ENCODE measurements at regions not wholly inside any gene's neighbourhood (a gene's known extent, or its start where the extent isn't known, plus 50 kb on each side); places are given as distances from the start of the nearest gene placed in this dataset.
"Not testable (repeated sequence)": the region's sequence is repeated elsewhere in the genome, so short reads cannot be mapped to it uniquely, and the experiment has no call there.

DNA sequence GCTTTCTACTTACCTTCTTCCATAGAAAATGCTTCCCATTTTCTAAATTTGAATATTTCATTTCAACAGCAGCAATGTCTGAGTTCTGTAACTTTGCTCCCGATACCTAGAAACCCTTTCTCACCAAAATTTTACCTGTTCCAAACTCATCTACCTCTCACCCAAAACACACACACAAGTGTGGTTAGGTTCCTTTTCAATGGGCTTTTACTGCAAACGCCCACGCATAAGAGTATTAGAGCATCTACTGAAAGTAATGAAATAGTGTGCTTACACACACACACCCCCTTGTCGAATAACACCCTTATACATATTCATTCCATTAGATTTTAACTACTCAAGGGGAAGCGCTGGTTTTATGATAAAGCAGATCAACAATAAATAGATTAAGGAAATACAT, 610.3 kb upstream of the AADAT start:
- no peak for DNase-seq (ENCODE audit: low read depth in 2 of 2)

DNA sequence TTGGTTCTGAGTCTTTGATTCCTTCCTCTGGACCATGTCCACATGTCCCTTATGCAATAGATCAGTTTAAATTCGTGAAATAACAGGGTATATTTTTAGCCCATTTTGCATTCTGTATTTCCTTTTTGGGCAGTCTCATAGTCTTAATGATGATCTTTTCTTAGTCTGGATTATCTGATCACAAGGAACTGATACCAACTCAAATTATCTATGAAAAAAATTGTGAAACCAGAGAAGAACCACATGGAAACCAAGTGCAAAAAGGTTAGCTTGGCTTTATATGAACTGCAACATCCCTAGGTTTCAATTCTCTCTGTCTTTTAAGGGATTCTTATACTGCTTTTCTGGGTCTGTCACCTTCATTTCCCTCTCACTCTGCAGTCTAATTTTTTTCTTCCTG, 608.6 kb upstream of the AADAT start:
- DNase-seq (ENCODE audit: low read depth in 2 of 2), result no peak

DNA sequence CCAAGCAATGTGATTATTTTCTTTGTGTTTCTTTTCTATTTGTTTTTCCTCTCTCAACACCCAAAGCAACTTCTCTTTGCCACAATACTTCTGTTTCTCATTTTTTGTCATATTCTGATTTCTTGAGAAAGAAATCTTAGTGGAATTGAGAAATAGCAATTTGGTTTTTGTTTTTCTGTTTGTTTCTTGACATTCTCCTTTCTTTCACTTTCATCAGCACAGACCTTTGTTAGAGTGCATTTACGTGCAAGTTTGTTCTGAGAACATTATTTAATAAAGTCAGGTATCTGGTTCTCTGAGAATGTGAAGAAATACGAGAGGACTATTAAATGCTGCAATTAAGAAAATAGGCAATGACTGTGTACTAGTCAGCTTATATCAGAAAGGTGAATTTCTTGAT, 608.1 kb upstream of the AADAT start:
- no peak for DNase-seq (ENCODE audit: low read depth in 2 of 2)

DNA sequence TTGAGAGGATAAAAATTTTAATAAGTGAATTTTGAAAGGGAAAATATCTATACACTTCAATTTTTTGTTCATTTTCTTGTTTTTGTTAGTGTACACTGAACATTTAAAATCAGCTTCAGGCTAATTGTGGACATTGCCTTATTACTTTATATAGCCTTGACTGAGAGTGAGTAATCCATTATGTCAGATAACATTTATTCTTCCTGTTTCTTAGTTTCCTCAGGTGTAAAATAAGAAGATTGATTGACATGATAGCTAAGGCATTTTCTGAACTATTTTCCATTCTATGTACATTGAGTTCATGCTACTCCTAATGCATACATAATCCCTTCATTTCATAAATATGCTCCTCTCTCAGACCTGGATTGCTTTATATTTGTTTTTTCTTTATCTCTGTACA, 607.3 kb upstream of the AADAT start:
- no peak for DNase-seq (ENCODE audit: low read depth in 2 of 2)

DNA sequence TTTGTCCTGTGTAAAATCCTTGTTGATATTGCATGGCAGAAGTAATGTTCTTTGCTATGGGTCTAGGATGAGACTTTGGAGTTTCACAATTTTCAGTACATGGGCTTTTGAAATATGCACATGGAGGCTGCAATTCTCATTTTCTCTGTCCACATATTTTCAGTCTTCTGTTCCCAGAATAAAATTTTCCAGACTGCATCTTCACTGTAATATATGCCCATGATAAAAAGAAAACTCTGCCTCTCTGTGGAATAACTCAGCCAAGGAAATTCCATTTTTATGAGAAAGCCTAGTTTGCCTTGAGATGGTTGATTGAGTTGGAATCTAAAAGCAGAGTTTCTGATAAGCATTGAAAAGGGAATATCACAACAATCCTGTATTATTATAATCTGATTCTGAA, 601.4 kb upstream of the AADAT start:
- no peak for DNase-seq (ENCODE audit: low read depth in 2 of 2)

DNA sequence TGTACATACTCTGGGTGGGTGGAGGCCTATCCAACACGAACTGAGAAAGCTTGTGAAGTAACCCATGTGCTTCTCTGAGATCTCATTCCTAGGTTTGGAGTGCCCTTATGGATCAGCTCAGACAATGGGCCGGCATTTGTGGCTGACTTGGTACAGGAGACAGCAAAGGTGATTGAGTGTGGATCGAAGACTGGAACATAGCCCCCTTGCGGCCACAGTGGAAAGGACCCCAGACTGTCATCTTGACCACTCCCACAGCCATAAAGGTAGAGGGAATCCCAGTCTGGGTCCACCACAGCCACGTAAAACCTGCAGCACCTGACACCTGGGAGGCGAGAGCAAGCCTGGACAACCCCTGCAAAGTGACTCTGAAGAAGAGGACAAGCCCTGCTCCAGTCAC, 598.0 kb upstream of the AADAT start:
- no peak for DNase-seq (ENCODE audit: low read depth in 2 of 2)

DNA sequence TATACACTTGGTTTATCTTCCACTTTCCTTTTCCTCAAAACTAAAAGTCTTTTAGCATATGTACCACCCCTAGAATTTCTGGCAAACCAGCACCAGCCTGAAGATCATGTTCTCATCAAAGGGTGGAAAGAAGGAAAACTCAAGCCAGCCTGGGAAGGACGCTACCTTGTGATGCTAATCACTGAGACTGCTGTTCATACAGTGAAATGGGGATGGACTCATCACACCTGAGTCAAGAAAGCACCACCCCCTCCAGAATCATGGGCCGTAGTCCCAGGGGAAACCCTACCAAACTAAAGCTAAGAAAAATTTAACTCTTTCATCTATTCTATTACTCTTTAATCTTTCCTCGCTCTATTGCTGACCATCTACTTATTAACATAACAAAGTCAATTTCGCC, 595.9 kb upstream of the AADAT start:
- not testable (repeated sequence) for DNase-seq (ENCODE audit: low read depth in 2 of 2)

DNA sequence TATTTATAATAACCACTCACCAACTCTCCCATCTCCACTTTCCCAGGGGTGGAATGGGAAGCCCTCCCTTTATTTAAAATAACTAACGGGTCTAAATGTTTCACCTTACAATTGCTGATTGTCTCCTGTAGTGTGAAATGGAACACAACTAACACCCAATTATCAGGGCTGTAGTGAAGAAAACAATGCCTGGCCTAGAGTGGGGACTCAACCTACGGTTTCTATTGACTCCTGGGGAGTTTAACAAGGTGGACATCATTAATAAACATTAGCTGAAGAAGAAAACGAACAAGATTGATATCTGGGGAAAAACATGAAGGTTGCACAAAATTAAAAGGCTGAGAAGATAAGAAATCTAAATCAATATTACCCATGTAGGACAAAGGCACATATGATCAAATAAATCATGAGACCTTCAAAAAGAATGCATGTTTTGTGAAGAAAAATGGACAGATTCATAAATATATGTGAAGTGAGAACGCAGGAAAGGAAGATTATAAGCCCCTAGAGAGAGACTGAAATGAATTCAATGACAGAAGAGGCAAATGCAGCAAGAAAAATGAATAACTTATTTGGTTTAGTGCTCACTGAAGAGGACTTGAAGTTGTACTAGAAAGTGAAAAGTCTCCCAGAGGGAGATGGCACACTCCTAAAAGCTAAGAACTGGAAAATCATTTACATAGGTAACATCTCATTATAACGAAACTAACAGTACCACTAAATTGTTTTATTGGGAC, 593.0 kb upstream of the AADAT start:
- DNase-seq (ENCODE audit: low read depth in 2 of 2), result no peak

DNA sequence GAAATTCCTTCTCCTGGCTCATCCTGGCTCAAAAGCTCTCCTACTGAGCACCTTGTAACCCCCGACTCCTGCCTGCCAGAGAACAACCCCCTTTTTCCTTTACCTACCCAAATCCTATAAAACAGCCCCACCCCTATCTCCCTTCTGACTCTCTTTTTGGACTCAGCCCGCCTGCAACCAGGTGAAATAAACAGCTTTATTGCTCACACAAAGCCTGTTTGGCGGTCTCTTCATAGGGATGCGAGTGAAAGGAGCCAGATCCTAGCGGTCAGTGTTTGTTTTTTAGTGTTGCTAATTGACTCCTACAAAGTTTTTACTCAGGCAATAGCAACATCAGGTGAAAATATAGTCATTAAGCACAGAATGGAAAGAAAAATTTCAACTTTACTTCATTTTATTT, 592.3 kb upstream of the AADAT start:
- not testable (repeated sequence) for DNase-seq (ENCODE audit: low read depth in 2 of 2)

DNA sequence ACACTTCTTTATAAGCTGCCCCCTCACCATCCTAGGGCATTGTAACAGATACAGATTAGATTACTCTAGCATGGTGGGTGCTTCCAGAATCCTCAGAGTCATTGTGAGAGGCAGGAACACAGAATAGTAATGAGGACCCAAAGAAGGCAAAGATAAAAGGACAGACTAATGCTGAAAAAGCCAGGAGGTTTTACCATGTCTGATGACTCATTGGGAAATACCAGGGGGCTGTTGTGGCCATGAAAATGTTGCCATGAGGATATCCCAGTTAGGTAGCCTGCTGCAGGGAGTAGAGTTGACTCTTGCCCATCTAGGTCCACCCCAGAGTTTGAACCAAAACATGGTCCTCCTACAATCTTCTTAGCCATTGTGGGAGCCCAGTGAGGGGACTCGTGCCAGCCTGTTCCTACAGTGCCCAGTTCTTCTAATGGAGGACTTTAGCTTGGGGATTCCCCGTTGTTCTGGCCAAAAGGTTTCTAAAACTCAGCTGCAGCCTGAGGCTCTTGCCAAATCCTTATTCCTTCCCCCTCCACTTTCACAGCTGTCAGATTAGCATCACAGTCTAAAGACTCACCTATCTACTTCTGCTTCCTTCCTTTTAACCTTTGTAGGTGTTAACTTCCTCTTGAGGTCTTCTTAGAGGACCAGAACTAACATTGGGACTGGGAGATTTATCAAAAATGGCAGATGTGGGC, 586.0 kb upstream of the AADAT start:
- DNase-seq (ENCODE audit: low read depth in 2 of 2), result no peak

DNA sequence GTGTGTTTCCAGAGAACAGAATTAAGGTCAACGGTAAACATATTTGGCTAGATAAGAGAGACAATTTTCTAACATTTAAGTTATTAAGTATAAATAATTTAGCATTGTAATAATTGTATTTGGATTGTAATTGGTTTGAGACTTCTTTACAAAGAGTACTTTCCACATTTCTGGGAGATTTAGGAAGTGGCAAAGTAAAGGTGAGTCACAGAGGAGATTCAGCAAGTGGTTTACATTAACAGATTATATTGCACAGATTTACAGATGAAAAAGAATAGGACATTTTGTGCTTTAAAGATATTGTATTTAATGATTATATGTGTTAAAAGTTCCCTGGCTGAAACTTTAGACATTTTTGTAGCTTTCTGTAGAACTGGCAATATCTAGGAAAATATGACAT, 584.4 kb upstream of the AADAT start:
- no peak for DNase-seq (ENCODE audit: low read depth in 2 of 2)

DNA sequence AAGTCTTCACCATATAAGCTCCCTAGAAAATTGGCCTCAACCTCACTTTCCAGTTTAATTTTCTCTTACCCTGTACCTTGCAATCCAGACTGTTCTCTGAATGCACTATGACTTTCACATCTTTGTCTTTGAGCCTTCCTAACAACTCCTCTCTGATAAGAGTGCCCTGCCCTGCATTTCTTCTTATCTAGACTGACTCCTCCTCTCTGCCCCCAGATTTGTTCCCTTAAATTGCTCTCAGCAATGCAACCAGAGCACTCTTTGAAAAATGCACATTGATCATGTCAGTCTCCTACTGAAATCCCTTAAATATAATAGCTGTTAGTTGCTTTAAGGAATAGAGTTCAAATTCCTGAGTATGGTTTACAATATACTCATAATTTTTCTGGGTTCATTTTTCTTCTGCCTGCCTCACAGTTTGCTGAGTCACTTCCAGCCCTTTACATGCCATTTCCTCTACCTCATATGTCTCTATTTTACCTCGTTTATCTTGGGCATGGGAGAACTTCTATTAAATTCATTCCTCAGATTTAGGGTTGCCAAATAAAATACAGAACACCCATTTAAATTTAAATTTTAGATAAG, 582.7 kb upstream of the AADAT start:
- no peak for DNase-seq (ENCODE audit: low read depth in 2 of 2)

DNA sequence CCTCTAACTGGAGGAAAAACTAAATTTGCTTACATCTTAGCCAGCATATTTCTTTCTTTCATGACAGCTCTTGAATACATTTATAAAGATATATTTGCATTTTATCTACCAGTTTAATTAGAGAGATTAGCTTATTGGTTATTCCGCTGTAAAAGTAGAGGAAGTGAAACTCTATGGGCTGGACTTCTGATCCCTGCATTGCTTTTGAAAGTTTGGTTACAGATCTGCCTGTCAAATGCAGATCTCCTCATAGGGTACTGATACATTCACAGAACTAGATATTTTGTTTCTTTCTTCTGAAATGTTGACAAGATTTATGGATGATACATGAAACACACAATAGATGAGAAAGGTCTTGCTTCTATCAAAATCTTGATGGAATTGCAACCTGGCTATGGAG, 581.4 kb upstream of the AADAT start:
- DNase-seq (ENCODE audit: low read depth in 2 of 2), result no peak

DNA sequence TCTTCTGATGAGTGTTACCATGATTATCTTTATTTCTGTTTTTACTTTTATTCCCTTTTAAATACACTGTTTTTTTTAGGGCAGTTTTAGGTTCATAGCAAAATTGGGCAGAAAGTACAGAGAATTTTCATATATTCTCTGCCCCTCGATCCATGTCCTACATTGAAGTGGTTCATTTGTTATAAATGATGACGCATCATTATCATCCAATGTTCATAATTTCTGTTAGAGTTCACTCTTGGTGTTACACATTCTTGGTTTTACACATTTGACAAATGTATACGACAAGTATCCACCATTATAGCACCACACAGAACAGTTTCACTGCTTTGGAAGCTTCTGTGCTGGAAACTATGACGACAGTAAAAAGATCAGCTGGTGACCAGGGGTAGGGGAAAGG, 578.1 kb upstream of the AADAT start:
- no peak for DNase-seq (ENCODE audit: low read depth in 2 of 2)

DNA sequence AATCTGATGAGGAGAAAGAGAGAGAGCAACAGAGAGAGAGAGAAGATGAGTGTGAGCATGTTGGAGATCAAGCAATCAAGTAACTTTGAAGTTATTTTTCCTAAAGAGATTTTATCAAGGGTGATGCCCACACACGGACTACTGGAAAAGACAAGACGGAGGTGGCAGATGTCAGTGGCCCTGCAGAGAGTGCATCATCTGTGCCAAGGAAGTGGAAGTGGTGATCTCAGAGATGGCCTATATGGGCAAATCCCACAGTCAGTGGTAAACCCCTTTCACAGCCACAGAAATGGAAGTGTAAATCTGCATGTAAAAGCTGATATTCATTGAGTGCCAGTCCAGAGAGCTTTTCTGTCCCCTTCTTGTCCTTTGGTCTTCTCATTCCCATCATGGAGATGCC, 577.2 kb upstream of the AADAT start:
- no peak for DNase-seq (ENCODE audit: low read depth in 2 of 2)

DNA sequence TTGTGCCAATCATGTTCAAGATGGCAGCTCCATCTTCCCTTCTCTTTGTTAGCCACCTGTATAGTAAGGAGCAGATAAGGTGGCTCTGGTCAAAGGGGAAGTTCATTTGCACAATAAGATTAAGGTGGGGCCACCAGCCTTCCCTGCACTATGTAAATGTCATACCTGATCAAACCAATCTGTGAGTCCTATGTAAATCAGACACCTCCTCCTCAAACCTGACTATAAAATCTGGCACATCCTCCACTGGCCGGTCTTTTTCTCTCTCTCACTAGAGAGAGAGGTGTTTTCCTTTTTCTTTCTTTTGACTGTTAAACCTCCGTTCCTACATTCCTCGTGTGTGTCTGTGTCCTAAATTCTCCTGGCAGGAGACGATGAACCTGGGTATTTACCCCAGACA, 572.5 kb upstream of the AADAT start:
- no peak for DNase-seq (ENCODE audit: low read depth in 2 of 2)

DNA sequence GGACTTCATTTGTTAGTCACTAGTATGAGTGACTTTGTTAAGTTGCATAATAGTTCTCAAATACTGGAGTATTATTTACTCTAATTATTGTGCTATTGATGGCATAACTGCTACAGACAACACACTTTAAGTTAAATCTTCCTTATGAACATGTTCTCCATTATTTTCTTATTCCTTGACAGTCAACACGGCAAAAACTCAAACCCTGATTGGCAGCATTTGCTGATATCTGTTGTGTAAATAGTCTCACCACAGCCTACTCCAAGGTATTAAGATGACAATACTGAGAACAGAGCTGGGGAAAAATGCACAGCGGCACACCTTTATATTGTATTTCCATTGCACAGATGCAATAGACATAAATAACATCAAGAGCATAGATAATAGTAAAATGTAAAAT, 568.0 kb upstream of the AADAT start:
- no peak for DNase-seq (ENCODE audit: low read depth in 2 of 2)

DNA sequence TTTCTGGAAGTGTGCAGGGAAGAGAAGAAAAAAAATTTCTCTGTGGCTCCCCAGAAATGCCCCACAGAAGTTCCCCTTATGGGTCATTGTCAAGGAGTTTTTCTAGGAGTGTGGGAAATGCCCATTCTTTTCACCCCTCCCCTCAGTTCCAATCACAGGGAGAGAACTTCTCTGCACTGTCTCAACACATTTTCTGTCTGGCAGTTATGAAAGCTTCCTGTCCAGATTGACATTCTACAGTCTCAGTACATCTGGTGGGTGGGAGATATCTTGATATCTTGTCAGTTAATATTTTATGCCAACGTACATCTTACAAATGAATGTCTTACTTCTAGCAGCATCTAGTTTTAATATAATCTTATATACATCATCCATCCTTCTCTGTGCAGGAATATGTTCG, 566.8 kb upstream of the AADAT start:
- no peak for DNase-seq (ENCODE audit: low read depth in 2 of 2)

DNA sequence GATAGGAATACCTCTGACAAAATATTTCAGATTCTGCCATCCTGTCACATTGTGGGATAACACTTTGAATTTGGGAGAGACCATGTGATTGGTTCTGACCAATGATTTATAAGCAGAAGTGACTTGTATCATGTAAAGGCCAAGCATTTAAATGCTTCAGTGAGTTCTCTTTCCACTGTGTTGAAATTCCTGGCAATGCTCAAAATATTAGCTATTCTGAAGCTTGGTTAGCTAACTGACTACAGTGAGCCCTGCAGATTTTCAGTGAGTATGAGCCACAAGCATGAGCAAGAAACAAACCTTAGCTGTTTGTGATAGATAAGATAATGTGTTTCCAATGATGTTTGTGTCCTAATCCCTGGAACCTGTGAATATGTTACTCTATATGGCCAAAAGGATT, 562.8 kb upstream of the AADAT start:
- DNase-seq (ENCODE audit: low read depth in 2 of 2), result no peak

DNA sequence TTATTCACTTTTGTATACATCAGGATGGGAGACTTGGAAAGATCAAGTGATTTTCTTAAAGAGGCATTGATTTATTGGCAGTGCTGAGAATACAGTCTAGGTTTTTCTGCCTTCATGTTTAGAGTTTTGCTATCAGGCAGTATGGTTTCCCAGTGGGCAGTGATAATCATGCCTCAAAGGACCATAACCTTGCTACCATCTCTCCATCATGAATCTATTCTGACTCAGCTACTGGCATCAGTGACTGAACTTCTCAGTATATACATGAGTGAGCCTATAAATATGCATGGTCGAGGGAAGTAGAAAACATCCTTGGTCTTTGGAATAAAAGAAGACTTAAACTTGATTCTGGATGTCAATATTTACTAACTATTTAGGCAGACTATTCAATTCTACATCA, 562.0 kb upstream of the AADAT start:
- no peak for DNase-seq (ENCODE audit: low read depth in 2 of 2)

DNA sequence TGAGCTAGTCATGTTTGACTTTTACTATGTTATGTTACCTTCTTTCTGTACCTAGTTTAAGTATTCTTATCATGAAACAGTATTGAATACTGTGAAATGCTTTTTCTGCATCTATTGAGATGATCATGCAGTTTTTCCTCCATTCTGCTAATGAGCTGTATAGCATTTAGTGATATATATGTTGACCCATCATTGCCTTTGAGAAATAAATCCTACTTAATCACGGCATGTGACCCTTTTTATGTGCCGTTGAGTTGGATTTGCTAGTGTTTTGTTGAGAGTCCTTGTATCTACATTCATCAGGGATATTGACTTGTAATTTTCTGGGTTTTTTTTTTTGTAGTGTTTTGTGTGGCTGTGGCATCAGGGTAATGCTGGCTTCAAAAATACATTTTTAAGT, 537.7 kb upstream of the AADAT start:
- DNase-seq (ENCODE audit: low read depth in 2 of 2), result no peak

DNA sequence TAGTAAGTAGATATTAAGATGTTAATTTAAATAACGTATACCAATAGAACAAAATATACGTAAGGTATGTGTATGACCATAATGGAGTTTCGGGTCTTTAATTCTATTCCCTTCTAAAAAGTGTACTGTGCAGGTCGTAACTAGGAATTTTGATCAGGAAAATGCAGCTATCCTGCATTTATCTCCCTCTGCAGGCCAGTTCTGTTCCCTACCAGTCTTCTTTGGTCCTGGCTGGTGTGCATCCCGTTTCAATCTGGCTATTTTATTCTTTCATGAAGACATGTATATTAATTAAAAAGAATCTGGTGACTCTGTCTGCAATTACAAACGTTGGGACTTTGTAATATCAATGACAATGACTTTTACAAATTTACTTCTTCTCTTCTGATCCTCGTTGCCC, 534.1 kb upstream of the AADAT start:
- no peak for DNase-seq (ENCODE audit: low read depth in 2 of 2)

DNA sequence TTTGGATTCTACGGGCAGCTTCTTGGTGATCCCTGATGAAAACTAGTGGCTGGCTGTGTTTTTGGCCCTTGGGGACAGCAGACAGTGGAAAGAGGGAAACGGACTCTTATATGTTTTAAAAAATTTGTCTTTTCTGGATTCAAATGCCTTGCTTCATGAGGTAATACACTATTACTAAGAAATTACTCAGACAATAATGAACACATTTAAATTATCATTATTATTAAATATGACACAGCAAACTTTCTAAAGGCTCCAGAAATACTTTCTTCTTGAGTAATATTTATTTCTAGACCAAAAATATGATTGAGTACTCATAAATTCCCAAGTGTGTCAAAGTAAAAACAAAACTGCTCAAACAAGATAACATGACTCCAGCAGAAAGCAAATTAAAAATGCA, 520.7 kb upstream of the AADAT start:
- DNase-seq (ENCODE audit: low read depth in 2 of 2), result no peak

Data from activated CD4-positive, alpha-beta T cell treated with anti-CD3 and anti-CD28 coated beads for 24 hours (primary cell).